Loucy (cell line): ENCODE measurements at regions not wholly inside any gene's neighbourhood (a gene's known extent, or its start where the extent isn't known, plus 50 kb on each side); places are given as distances from the start of the nearest gene placed in this dataset.

Experiments used
- H2AFZ ChIP-seq: fragments of 200-600 bp; sonication (generic); 2 replicates; pipeline ENCODE4 v1.6.0; 2016; ENCODE audit warnings: antibody characterized with exemption, mild to moderate bottlenecking, low read length, moderate library complexity
- H3F3A ChIP-seq: fragments of 200-600 bp; 2 replicates; pipeline ENCODE4 v1.6.0; 2016; ENCODE audit warnings: antibody characterized with exemption, low read depth, mild to moderate bottlenecking
- H3K27me3 ChIP-seq: fragments of 200-600 bp; sonication (generic); 2 replicates; pipeline ENCODE4 v1.6.1; 2014; ENCODE audit warnings: low read length, mild to moderate bottlenecking; ENCODE audit not compliant: insufficient read depth, poor library complexity, severe bottlenecking
- H3K36me3 ChIP-seq: fragments of 200-600 bp; sonication (generic); 2 replicates; pipeline ENCODE4 v1.6.1; 2016; ENCODE audit warnings: low read length; ENCODE audit not compliant: insufficient read depth
- H3K4me1 ChIP-seq: fragments of 200-600 bp; sonication (generic); 2 replicates; pipeline ENCODE4 v1.5.1; 2014; ENCODE audit warnings: low read length, mild to moderate bottlenecking; ENCODE audit not compliant: insufficient read depth, poor library complexity, severe bottlenecking
- H3K4me2 ChIP-seq: fragments of 200-600 bp; sonication (generic); 2 replicates; pipeline ENCODE4 v1.6.0; 2014; ENCODE audit warnings: antibody characterized with exemption, low read length, low read depth, mild to moderate bottlenecking; ENCODE audit not compliant: poor library complexity, severe bottlenecking
- H3K4me3 ChIP-seq: fragments of 200-600 bp; sonication (generic); 2 replicates; pipeline ENCODE4 v1.5.1; 2014; ENCODE audit warnings: low read length, mild to moderate bottlenecking, mixed read lengths; ENCODE audit not compliant: poor library complexity, severe bottlenecking
- H3K79me2 ChIP-seq: fragments of 200-600 bp; sonication (generic); 2 replicates; pipeline ENCODE4 v1.6.1; 2014; ENCODE audit warnings: low read length; ENCODE audit not compliant: insufficient read depth
- H3K9ac ChIP-seq: fragments of 200-600 bp; sonication (generic); 2 replicates; pipeline ENCODE4 v1.6.0; 2014; ENCODE audit warnings: mild to moderate bottlenecking, low read depth, low read length, moderate library complexity; ENCODE audit not compliant: poor library complexity, severe bottlenecking
- H3K9me2 ChIP-seq: fragments of 200-600 bp; sonication (generic); replicated peaks from 2 replicates; pipeline ENCODE4 v1.6.1; 2016; ENCODE audit warnings: low read depth, low read length, mixed read lengths
- H3K9me3 ChIP-seq: fragments of 200-600 bp; sonication (generic); 2 replicates; pipeline ENCODE4 v1.6.1; 2014; ENCODE audit warnings: mild to moderate bottlenecking, antibody characterized with exemption, low read length, low read depth; ENCODE audit not compliant: insufficient read depth
- H4K20me1 ChIP-seq: fragments of 200-600 bp; sonication (generic); 2 replicates; pipeline ENCODE4 v1.6.0; 2014; ENCODE audit warnings: antibody characterized with exemption, low read length, mild to moderate bottlenecking; ENCODE audit not compliant: insufficient read depth, poor library complexity, severe bottlenecking
- EZH2phosphoT487 ChIP-seq: fragments of 200-600 bp; IDR thresholded peaks from 2 replicates; pipeline ENCODE4 v1.6.1; 2018; ENCODE audit warnings: antibody characterized with exemption, mild to moderate bottlenecking, moderate library complexity, borderline replicate concordance
- TF ChIP-seq, protein P1 (sequence below): fragments of 200-600 bp; sonication (generic); conservative IDR thresholded peaks from 2 replicates; pipeline ENCODE4 v1.5.1; 2014; ENCODE audit warnings: mild to moderate bottlenecking, antibody characterized with exemption, low read length

DNA sequence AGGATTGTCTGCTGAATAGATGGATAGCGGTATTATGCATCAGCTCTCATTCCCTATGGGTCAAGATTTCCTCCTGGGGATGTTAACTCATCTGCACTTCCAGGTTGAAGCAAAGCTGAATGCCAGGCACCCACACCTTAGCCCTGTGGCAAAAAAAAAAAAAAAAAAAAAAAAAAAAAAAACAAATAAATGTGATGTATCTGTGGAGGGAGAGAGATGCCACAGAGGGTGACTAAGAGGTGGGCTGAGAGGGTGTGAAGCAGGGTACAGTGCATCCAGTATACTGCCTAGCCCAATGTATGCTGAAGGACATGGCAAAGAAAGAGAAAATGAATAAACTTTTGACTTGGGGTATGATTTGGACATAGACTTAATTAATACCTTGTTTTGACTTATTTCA is 91.4 kb downstream of the COPS8 start:
- no peak overlapping the region for H3K4me3 ChIP-seq
- no peaks in the 10 kb centered on the region for H3K9me3 ChIP-seq
- H4K20me1 ChIP-seq = no peaks in the 10 kb centered on the region
- H3K27me3 ChIP-seq = no peaks in the 10 kb centered on the region
- TF ChIP-seq, protein P1, sequence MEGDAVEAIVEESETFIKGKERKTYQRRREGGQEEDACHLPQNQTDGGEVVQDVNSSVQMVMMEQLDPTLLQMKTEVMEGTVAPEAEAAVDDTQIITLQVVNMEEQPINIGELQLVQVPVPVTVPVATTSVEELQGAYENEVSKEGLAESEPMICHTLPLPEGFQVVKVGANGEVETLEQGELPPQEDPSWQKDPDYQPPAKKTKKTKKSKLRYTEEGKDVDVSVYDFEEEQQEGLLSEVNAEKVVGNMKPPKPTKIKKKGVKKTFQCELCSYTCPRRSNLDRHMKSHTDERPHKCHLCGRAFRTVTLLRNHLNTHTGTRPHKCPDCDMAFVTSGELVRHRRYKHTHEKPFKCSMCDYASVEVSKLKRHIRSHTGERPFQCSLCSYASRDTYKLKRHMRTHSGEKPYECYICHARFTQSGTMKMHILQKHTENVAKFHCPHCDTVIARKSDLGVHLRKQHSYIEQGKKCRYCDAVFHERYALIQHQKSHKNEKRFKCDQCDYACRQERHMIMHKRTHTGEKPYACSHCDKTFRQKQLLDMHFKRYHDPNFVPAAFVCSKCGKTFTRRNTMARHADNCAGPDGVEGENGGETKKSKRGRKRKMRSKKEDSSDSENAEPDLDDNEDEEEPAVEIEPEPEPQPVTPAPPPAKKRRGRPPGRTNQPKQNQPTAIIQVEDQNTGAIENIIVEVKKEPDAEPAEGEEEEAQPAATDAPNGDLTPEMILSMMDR = no peak
- TF ChIP-seq EZH2phosphoT487 = no peak
- no peaks in the 10 kb centered on the region for H3K9me2 ChIP-seq
- no peak overlapping the region for H3K9ac ChIP-seq
- no peak overlapping the region for H3K4me2 ChIP-seq
- H3F3A ChIP-seq = no peaks in the 10 kb centered on the region
- no peaks in the 10 kb centered on the region for H3K36me3 ChIP-seq
- H3K4me1 ChIP-seq = no peaks in the 10 kb centered on the region
- no peak overlapping the region for H2AFZ ChIP-seq
- no peaks in the 10 kb centered on the region for H3K79me2 ChIP-seq

DNA sequence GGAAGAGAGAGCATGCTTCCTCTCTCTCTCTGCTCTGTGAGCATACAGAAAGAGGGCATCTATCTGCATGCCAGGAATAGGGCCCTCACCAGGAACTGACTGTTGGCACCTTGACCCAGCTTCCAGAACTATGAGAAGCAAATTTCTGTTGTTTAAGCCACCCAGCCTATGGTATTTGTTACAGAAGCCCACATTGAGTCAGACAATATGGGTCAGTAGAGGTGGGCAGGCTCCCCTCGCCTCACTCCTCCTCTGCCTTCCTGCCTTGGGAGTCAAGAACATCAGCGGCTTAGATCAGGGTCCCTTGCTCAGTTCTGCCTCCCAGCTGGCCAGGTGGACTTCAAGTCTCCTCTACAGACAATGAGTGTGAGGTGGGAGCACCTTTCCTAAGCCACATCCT is 92.3 kb downstream of the COPS8 start:
- no peak overlapping the region for H3K4me3 ChIP-seq
- no peak overlapping the region for H3K9ac ChIP-seq
- H3F3A ChIP-seq = no peaks in the 10 kb centered on the region
- H3K4me1 ChIP-seq = no peaks in the 10 kb centered on the region
- no peak overlapping the region for H2AFZ ChIP-seq
- H3K27me3 ChIP-seq = no peaks in the 10 kb centered on the region
- H3K36me3 ChIP-seq = no peaks in the 10 kb centered on the region
- H3K4me2 ChIP-seq = no peak overlapping the region
- TF ChIP-seq, protein P1 = no peak
- TF ChIP-seq EZH2phosphoT487 = no peak
- no peaks in the 10 kb centered on the region for H3K9me3 ChIP-seq
- H3K79me2 ChIP-seq = no peaks in the 10 kb centered on the region
- H4K20me1 ChIP-seq = no peaks in the 10 kb centered on the region
- no peaks in the 10 kb centered on the region for H3K9me2 ChIP-seq

DNA sequence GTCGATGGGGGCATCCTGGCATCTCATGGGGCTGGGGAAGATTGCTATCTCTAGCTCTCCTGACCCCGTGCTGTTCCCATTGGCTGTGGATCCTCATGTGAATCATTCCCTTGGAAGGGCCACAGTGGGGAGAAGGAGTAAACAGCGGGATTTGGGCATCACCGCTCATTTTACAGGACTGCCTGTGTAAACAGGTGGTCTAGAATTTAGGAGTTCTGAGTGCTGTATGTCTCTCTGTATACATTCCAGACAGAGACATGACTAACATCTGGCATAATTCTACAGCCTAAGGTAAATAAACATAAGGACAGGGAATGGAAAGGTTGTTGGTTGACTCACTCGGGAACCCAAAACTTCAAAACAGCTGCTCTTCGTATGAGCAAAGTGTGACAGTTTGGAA is 92.7 kb downstream of the COPS8 start:
- no peaks in the 10 kb centered on the region for H3F3A ChIP-seq
- H3K4me1 ChIP-seq = no peaks in the 10 kb centered on the region
- TF ChIP-seq EZH2phosphoT487 = no peak
- TF ChIP-seq, protein P1 = no peak
- no peaks in the 10 kb centered on the region for H3K79me2 ChIP-seq
- no peak overlapping the region for H2AFZ ChIP-seq
- no peaks in the 10 kb centered on the region for H3K9me3 ChIP-seq
- H3K36me3 ChIP-seq = no peaks in the 10 kb centered on the region
- H3K4me2 ChIP-seq = no peak overlapping the region
- no peaks in the 10 kb centered on the region for H3K9me2 ChIP-seq
- no peaks in the 10 kb centered on the region for H3K27me3 ChIP-seq
- H3K4me3 ChIP-seq = no peak overlapping the region
- no peak overlapping the region for H3K9ac ChIP-seq
- no peaks in the 10 kb centered on the region for H4K20me1 ChIP-seq
